H9 (cell line): ENCODE measurements at regions not wholly inside any gene's neighbourhood (a gene's known extent, or its start where the extent isn't known, plus 50 kb on each side); places are given as distances from the start of the nearest gene placed in this dataset.

Experiments
- DNase-seq: peaks from one replicate; pipeline ENCODE4 v3.0.0-alpha.2; 2017
- H2AFZ ChIP-seq: one replicate; pipeline ENCODE4 v1.6.1; 2013; ENCODE audit warnings: mild to moderate bottlenecking, low read length, control low read depth, moderate library complexity
- H2AK5ac ChIP-seq: 2 replicates; pipeline ENCODE4 v1.6.1; 2013; ENCODE audit warnings: low read length, control low read depth, mixed read lengths; ENCODE audit not compliant: insufficient read length
- H2BK120ac ChIP-seq: one replicate; pipeline ENCODE4 v1.6.1; 2013; ENCODE audit warnings: low read depth, mild to moderate bottlenecking, low read length, control low read depth, inconsistent platforms; ENCODE audit not compliant: poor library complexity, severe bottlenecking
- H2BK12ac ChIP-seq: 2 replicates; pipeline ENCODE4 v1.6.1; 2013; ENCODE audit warnings: low read length, control low read depth, mixed read lengths, low read depth; ENCODE audit not compliant: insufficient read length
- H2BK15ac ChIP-seq: 2 replicates; pipeline ENCODE4 v1.6.1; 2013; ENCODE audit warnings: low read depth, low read length, control low read depth
- H2BK20ac ChIP-seq: one replicate; pipeline ENCODE4 v1.6.1; 2013; ENCODE audit warnings: low read depth, mild to moderate bottlenecking, low read length, control low read depth, inconsistent platforms; ENCODE audit not compliant: poor library complexity, severe bottlenecking
- H2BK5ac ChIP-seq: 2 replicates; pipeline ENCODE4 v1.6.1; 2013; ENCODE audit warnings: low read length, control low read depth, mixed read lengths; ENCODE audit not compliant: insufficient read length
- H3K14ac ChIP-seq: 2 replicates; pipeline ENCODE4 v1.6.1; 2013; ENCODE audit warnings: low read length, control low read depth; ENCODE audit not compliant: insufficient read depth
- H3K18ac ChIP-seq: 2 replicates; pipeline ENCODE4 v1.6.1; 2013; ENCODE audit warnings: low read depth, mild to moderate bottlenecking, mixed read lengths, low read length, control low read depth; ENCODE audit not compliant: insufficient read length
- H3K23ac ChIP-seq: 2 replicates; pipeline ENCODE4 v1.6.1; 2013; ENCODE audit warnings: low read length, control low read depth, mixed read lengths, low read depth; ENCODE audit not compliant: insufficient read length
- H3K23me2 ChIP-seq: 2 replicates; pipeline ENCODE4 v1.6.1; 2013; ENCODE audit warnings: low read depth, mild to moderate bottlenecking, mixed read lengths, low read length, control low read depth; ENCODE audit not compliant: insufficient read length, poor library complexity, severe bottlenecking
- H3K27ac ChIP-seq: 2 replicates; pipeline ENCODE4 v1.5.1; 2013; ENCODE audit warnings: low read length, control low read depth, mixed read lengths, low read depth; ENCODE audit not compliant: insufficient read length
- H3K27me3 ChIP-seq: 2 replicates; pipeline ENCODE4 v1.6.1; 2013; ENCODE audit warnings: low read length, control low read depth, inconsistent platforms; ENCODE audit not compliant: insufficient read depth
- H3K4ac ChIP-seq: 2 replicates; pipeline ENCODE4 v1.6.1; 2013; ENCODE audit warnings: low read depth, mild to moderate bottlenecking, control low read depth, inconsistent platforms, low read length, moderate library complexity
- H3K4me1 ChIP-seq: 2 replicates; pipeline ENCODE4 v1.6.1; 2013; ENCODE audit warnings: low read length, control low read depth, inconsistent platforms; ENCODE audit not compliant: insufficient read depth
- H3K4me2 ChIP-seq: 2 replicates; pipeline ENCODE4 v1.6.1; 2013; ENCODE audit warnings: low read length, control low read depth, mixed read lengths; ENCODE audit not compliant: insufficient read length, insufficient read depth
- H3K56ac ChIP-seq: 2 replicates; pipeline ENCODE4 v1.6.1; 2013; ENCODE audit warnings: low read depth, mild to moderate bottlenecking, mixed read lengths, low read length, control low read depth; ENCODE audit not compliant: insufficient read length
- H3K79me1 ChIP-seq: 2 replicates; pipeline ENCODE4 v1.6.1; 2013; ENCODE audit warnings: low read depth, mild to moderate bottlenecking, moderate library complexity, low read length, control low read depth, inconsistent platforms; ENCODE audit not compliant: insufficient read depth, poor library complexity, severe bottlenecking
- H3K79me2 ChIP-seq: 2 replicates; pipeline ENCODE4 v1.6.1; 2013; ENCODE audit warnings: low read length, control low read depth, inconsistent platforms; ENCODE audit not compliant: insufficient read depth
- H3K9ac ChIP-seq: 2 replicates; pipeline ENCODE4 v1.6.1; 2013; ENCODE audit warnings: low read length, control low read depth, mixed read lengths; ENCODE audit not compliant: insufficient read length; ENCODE audit errors: extremely low read depth
- H3K9me3 ChIP-seq: one replicate; pipeline ENCODE4 v1.6.1; 2013; ENCODE audit warnings: low read depth, low read length, inconsistent platforms; ENCODE audit not compliant: control insufficient read depth
- H3T11ph ChIP-seq: one replicate; pipeline ENCODE4 v1.6.1; 2013; ENCODE audit warnings: mild to moderate bottlenecking, low read length, control low read depth, inconsistent platforms
- H4K20me1 ChIP-seq: one replicate; pipeline ENCODE4 v1.6.1; 2013; ENCODE audit not compliant: control insufficient read depth, insufficient read length, insufficient read depth
- H4K5ac ChIP-seq: 2 replicates; pipeline ENCODE4 v1.6.1; 2013; ENCODE audit warnings: low read depth, mild to moderate bottlenecking, mixed read lengths, low read length, control low read depth; ENCODE audit not compliant: insufficient read length
- H4K8ac ChIP-seq: replicated peaks from 2 replicates; pipeline ENCODE4 v1.6.1; 2013; ENCODE audit warnings: low read length, control low read depth, mixed read lengths, low read depth; ENCODE audit not compliant: insufficient read length
- H4K91ac ChIP-seq: 2 replicates; pipeline ENCODE4 v1.6.1; 2013; ENCODE audit warnings: low read depth, mild to moderate bottlenecking, moderate library complexity, mixed read lengths, low read length, control low read depth; ENCODE audit not compliant: insufficient read length
- H3K27ac Mint-ChIP-seq, 3 experiments: 2 replicates in 2 of 3; 3 replicates in 1 of 3; pipeline ENCODE4 v1.8.0; 2020 to 2021; ENCODE audit warnings: mixed read lengths in 3 of 3, mild to moderate bottlenecking in 1 of 3, moderate library complexity in 1 of 3
- H3K27me3 Mint-ChIP-seq: 2 replicates; pipeline ENCODE4 v1.8.0; 2021; ENCODE audit warnings: low read depth, mild to moderate bottlenecking, moderate library complexity, mixed read lengths
- H3K36me3 Mint-ChIP-seq, 3 experiments: 2 replicates in 2 of 3; 3 replicates in 1 of 3; pipeline ENCODE4 v1.8.0; 2020 to 2021; ENCODE audit warnings: low read depth in 3 of 3, mixed read lengths in 3 of 3; ENCODE audit not compliant: insufficient read depth in 1 of 3
- H3K4me1 Mint-ChIP-seq, 2 experiments: 2 replicates each; pipeline ENCODE4 v1.8.0; 2020; ENCODE audit warnings: mixed read lengths in 2 of 2
- H3K4me3 Mint-ChIP-seq, 2 experiments: 2 replicates in 1 of 2; 3 replicates in 1 of 2; pipeline ENCODE4 v1.8.0; 2020 to 2021; ENCODE audit warnings: mild to moderate bottlenecking in 2 of 2, mixed read lengths in 2 of 2, moderate library complexity in 1 of 2
- H3K9me3 Mint-ChIP-seq, 2 experiments: 2 replicates in 1 of 2; 3 replicates in 1 of 2; pipeline ENCODE4 v1.8.0; 2020; ENCODE audit warnings: mild to moderate bottlenecking in 2 of 2, mixed read lengths in 2 of 2, moderate library complexity in 1 of 2
- whole genome bisulfite sequencing: extraction: QIAGEN DNeasy Blood & Tissue Kit; methylation state at CpG from one replicate; pipeline ENCODE4 v1.1.7; 2013; ENCODE audit warnings: missing lambda C conversion rate, low lambda C conversion rate, mixed read lengths; ENCODE audit not compliant: insufficient read length; ENCODE audit errors: extremely low coverage; 5-methylcytosine and 5-hydroxymethylcytosine counted together
- TF ChIP-seq, protein P1 (sequence below): fragments of 200-600 bp; sonication (generic); conservative IDR thresholded peaks from 3 replicates; pipeline ENCODE4 v1.8.0; 2021; ENCODE audit warnings: antibody characterized with exemption, mild to moderate bottlenecking

DNA sequence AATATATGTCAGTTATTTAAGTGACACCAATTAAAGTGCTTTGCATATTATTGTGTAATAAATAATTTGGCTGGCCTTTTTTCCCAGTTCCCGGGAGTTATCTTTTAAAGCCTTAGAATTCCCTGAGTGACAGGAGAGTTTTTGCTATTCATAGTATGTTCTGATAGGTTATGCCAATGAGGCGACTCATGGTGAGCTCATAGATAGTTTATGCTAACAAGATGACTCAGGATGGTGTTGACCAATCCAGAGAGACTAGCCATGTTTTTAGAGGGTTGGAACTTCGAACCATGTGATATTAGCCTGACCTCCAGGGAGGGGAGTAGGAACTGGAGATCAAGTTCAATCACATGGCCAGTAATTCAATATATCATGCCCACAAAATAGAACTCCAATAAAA lies 310.8 kb downstream of the USP25 start:
- WGBS, result no CpG with 5 or more reads among the region's 3 CpGs
- Histone ChIP-seq H3K4ac (no peak overlapping the region), H4K5ac (no peak overlapping the region), H4K91ac (no peak overlapping the region), H2BK5ac (no peak overlapping the region), H3K79me2 (no peaks in the 10 kb centered on the region), H4K20me1 (no peaks in the 10 kb centered on the region), H3K4me2 (no peak overlapping the region), H3K14ac (no peak overlapping the region), H3K27ac (no peak overlapping the region), H3K9me3 (no peaks in the 10 kb centered on the region), H3K23ac (no peak overlapping the region), H2BK15ac (no peak overlapping the region), H2AK5ac (no peak overlapping the region), H3T11ph (no peak overlapping the region), H2BK20ac (no peak overlapping the region), H2BK12ac (no peak overlapping the region), H2BK120ac (no peak overlapping the region), H3K27me3 (no peaks in the 10 kb centered on the region), H3K79me1 (no peaks in the 10 kb centered on the region), H3K18ac (no peak overlapping the region), H2AFZ (no peak overlapping the region), H3K56ac (no peak overlapping the region), H4K8ac (no peak overlapping the region), H3K23me2 (no peaks in the 10 kb centered on the region), H3K9ac (no peak overlapping the region), H3K4me1 (no peaks in the 10 kb centered on the region)
- H3K9me3 Mint-ChIP-seq, result no peaks in the 10 kb centered on the region
- TF ChIP-seq, protein P1, sequence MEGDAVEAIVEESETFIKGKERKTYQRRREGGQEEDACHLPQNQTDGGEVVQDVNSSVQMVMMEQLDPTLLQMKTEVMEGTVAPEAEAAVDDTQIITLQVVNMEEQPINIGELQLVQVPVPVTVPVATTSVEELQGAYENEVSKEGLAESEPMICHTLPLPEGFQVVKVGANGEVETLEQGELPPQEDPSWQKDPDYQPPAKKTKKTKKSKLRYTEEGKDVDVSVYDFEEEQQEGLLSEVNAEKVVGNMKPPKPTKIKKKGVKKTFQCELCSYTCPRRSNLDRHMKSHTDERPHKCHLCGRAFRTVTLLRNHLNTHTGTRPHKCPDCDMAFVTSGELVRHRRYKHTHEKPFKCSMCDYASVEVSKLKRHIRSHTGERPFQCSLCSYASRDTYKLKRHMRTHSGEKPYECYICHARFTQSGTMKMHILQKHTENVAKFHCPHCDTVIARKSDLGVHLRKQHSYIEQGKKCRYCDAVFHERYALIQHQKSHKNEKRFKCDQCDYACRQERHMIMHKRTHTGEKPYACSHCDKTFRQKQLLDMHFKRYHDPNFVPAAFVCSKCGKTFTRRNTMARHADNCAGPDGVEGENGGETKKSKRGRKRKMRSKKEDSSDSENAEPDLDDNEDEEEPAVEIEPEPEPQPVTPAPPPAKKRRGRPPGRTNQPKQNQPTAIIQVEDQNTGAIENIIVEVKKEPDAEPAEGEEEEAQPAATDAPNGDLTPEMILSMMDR, result no peak
- no peaks in the 10 kb centered on the region for H3K36me3 Mint-ChIP-seq
- no peak overlapping the region for H3K27ac Mint-ChIP-seq
- no peaks in the 10 kb centered on the region for H3K4me1 Mint-ChIP-seq
- DNase-seq, result no peak
- no peak overlapping the region for H3K4me3 Mint-ChIP-seq
- H3K27me3 Mint-ChIP-seq, result no peaks in the 10 kb centered on the region
